Pancreas (tissue), 10 donors: ENCODE measurements at regions not wholly inside any gene's neighbourhood (a gene's known extent, or its start where the extent isn't known, plus 50 kb on each side); places are given as distances from the start of the nearest gene placed in this dataset.

Source experiments
- ATAC-seq, 4 donors: fragments of 200-7000 bp; cut with Tn5 transposase; one replicate each; pipeline versions ENCODE4 v1.8.0 to v1.9.1; 2020; ENCODE audit warnings: mild to moderate bottlenecking in 4 of 4, moderate library complexity in 4 of 4
- DNase-seq, 6 donors: peaks; one replicate each; pipeline ENCODE4 v3.0.0-alpha.2; 2020
- FAIRE-seq: peaks from 2 replicates; lab custom pipeline; 2012; peaks lifted over from hg19 to GRCh38; lab: Jason Lieb, UNC
- H3K27ac ChIP-seq, 4 donors: fragments of 200-600 bp; sonication (generic); 1 replicate in 3 of 4; 2 replicates in 1 of 4; pipeline versions ENCODE4 v1.5.0 to v1.8.0; 2020
- H3K27me3 ChIP-seq, 4 donors: fragments of 200-600 bp; one replicate each; pipeline ENCODE4 v1.8.0; 2021
- H3K36me3 ChIP-seq, 3 donors: fragments of 200-600 bp; sonication (generic) in 1 of 3; one replicate each; pipeline versions ENCODE4 v1.5.0 to v1.8.0; 2020 to 2021
- H3K4me1 ChIP-seq, 3 donors: fragments of 200-600 bp; one replicate each; pipeline ENCODE4 v1.8.0; 2021
- H3K4me3 ChIP-seq, 4 donors: fragments of 200-600 bp; sonication (generic) in 2 of 4; one replicate each; pipeline versions ENCODE4 v1.5.0 to v1.8.0; 2020 to 2021
- H3K9me3 ChIP-seq, 4 donors: fragments of 200-600 bp; one replicate each; pipeline ENCODE4 v1.8.0; 2021
- WGBS, 2 donors: extraction: QIAGEN DNeasy Blood & Tissue Kit; methylation state at CpG; one replicate each; pipeline ENCODE4 v1.1.7; 2013; 5-methylcytosine and 5-hydroxymethylcytosine counted together
- intact Hi-C, 3 donors: fragments of 100-400 bp; cut with DNase I; formaldehyde crosslinking; loops; one replicate each; pipeline versions ENCODE4 v1.11.1 to v1.14.2; 2022
- TF ChIP-seq, protein P1 (sequence below), 4 donors: fragments of 200-600 bp; sonication (generic) in 3 of 4; IDR thresholded peaks; one replicate each; pipeline versions ENCODE4 v1.5.0 to v1.8.0; 2021; ENCODE audit warnings: antibody characterized with exemption in 4 of 4
- donor health status: healthy with polysubstance abuse.
- donor health status: DM: no; HTN: no; CAD: no; lungs with moderate emphysema.
- donor health status: DM: no; HTN: no; CAD: no.
- donor health status: control.
- donor health status: control.
- donor health status: Bipolar disorder and iron deficiency.
- donor health status: DM: yes; HTN: yes; CAD: no.
- donor health status: DM: no; HTN: no; CAD: no.
- donor health status: DM: no; HTN: no; CAD: no.
- donor health status: DM: yes; HTN: yes; CAD: no.

DNA sequence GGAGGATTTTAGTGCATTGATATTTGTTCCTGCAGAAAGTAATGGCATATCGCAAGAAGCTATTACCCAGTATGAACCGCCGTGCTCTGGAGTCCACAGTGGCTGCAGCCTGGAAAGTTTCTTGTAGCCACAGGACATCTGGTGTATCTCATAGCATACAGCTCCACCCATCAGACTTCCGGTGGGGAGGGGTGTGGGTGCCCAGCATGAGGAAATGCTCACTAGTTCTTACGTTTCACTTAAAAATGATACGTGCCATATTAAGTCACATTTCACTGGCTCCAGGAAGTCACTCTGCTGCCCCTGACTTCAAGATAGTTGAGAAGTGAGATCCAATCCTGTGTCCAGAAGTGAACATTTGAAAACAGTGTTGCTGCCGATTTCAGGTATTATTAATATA, 990.4 kb downstream of the GBE1 start:
- H3K4me1 ChIP-seq: no peaks in the 10 kb centered on the region
- FAIRE-seq (no peak), DNase-seq (peak in 5 of 6 donors; percentile 5 to 59 (median 28)), ATAC-seq (peak in 2 of 4 donors; percentile 63 to 71)
- WGBS, 2 donors: 72 to 73% methylated on average over 7 of the region's 7 CpGs
- H3K27ac ChIP-seq: no peak overlapping the region
- H3K4me3 ChIP-seq: no peak overlapping the region
- TF ChIP-seq, protein P1, sequence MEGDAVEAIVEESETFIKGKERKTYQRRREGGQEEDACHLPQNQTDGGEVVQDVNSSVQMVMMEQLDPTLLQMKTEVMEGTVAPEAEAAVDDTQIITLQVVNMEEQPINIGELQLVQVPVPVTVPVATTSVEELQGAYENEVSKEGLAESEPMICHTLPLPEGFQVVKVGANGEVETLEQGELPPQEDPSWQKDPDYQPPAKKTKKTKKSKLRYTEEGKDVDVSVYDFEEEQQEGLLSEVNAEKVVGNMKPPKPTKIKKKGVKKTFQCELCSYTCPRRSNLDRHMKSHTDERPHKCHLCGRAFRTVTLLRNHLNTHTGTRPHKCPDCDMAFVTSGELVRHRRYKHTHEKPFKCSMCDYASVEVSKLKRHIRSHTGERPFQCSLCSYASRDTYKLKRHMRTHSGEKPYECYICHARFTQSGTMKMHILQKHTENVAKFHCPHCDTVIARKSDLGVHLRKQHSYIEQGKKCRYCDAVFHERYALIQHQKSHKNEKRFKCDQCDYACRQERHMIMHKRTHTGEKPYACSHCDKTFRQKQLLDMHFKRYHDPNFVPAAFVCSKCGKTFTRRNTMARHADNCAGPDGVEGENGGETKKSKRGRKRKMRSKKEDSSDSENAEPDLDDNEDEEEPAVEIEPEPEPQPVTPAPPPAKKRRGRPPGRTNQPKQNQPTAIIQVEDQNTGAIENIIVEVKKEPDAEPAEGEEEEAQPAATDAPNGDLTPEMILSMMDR (IDR thresholded peaks at IDR 0.05): no peak
- no peaks in the 10 kb centered on the region for H3K27me3 ChIP-seq
- intact Hi-C loops: no loop called here
- H3K9me3 ChIP-seq: no peaks in the 10 kb centered on the region
- H3K36me3 ChIP-seq: no peaks in the 10 kb centered on the region

DNA sequence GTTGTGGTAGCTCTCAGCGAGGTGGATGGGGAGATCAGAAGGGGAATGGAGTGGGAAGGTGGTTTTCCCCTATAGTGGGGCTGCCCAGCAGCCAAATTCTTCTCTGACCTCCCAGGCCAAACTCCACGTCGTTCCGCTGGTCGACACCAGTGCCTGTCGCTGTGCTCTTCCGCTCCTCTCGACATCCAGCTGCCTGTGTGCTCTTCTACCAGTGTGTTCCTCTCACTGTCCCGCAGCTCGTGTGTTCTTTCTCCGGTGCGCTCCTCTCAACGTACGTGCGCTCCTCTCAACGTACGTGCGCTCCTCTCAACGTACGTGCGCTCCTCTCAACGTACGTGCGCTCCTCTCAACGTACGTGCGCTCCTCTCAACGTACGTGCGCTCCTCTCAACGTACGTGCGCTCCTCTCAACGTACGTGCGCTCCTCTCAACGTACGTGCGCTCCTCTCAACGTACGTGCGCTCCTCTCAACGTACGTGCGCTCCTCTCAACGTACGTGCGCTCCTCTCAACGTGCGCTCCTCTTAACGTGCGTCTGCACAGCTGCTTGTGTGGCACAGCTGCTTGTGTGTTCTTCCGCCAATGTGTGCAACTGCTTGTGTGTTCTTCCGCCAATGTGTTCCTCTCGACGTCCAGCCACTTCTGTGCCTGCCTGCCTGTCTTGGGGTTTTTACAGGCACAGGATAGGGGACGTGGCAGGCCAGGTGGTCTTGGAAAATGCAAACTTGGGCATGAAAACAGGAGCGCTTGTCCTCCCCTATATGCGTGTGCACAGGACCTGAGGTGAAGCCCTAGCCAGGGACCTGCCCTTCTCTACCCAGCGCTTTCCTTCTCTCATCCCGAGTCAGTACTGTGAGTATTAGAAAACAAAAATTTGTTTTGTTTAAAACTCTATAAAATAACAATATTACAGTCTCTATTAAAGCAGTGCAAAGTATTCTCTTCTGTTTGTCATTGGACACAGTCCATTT, 991.1 kb downstream of the GBE1 start:
- H3K4me3 ChIP-seq: no peak overlapping the region
- intact Hi-C loops: no loop called here
- 85 to 88% methylated on average over 46 to 49 of the region's 61 CpGs for WGBS, 2 donors
- TF ChIP-seq, protein P1 (IDR thresholded peaks at IDR 0.05): no peak
- H3K9me3 ChIP-seq: no peaks in the 10 kb centered on the region
- H3K27me3 ChIP-seq: no peaks in the 10 kb centered on the region
- FAIRE-seq (no peak), ATAC-seq (peak in 2 of 4 donors; percentile 56 to 60), DNase-seq (peak in 4 of 6 donors; percentile 14 to 60 (median 21))
- H3K27ac ChIP-seq: no peak overlapping the region
- H3K36me3 ChIP-seq: no peaks in the 10 kb centered on the region
- no peaks in the 10 kb centered on the region for H3K4me1 ChIP-seq

- WGBS, 2 donors: 83 to 86% methylated on average over 12 of the region's 12 CpGs
- H3K4me3 ChIP-seq: no peak overlapping the region
- intact Hi-C loops: no loop called here
- H3K4me1 ChIP-seq: no peaks in the 10 kb centered on the region
- H3K27ac ChIP-seq: no peak overlapping the region
- FAIRE-seq: no peak
- DNase-seq: peak in 2 of 6 donors; percentile 7 to 20
- TF ChIP-seq, protein P1 (IDR thresholded peaks at IDR 0.05): no peak
- H3K36me3 ChIP-seq: no peaks in the 10 kb centered on the region
- ATAC-seq: no peak
- H3K9me3 ChIP-seq: no peaks in the 10 kb centered on the region
- H3K27me3 ChIP-seq: no peaks in the 10 kb centered on the region
These were observed 991.8 kb downstream of the GBE1 start for GRCh38 chr3:80769683-80770082.

GRCh38 chr3:80767604-80768003, 993.8 kb downstream of the GBE1 start:
- no peak overlapping the region for H3K4me3 ChIP-seq
- WGBS, 2 donors: 32 to 36% methylated on average over 4 of the region's 4 CpGs
- ATAC-seq (no peak), DNase-seq (no peak), FAIRE-seq (no peak)
- no peaks in the 10 kb centered on the region for H3K4me1 ChIP-seq
- intact Hi-C loops: no loop called here
- no peaks in the 10 kb centered on the region for H3K9me3 ChIP-seq
- H3K27ac ChIP-seq: no peak overlapping the region
- no peaks in the 10 kb centered on the region for H3K36me3 ChIP-seq
- TF ChIP-seq, protein P1 (IDR thresholded peaks at IDR 0.05): no peak
- H3K27me3 ChIP-seq: no peaks in the 10 kb centered on the region

GRCh38 chr3:80754969-80755368, 987.2 kb upstream of the ROBO1 start:
- FAIRE-seq: no peak
- Histone ChIP-seq H3K4me1 (no peaks in the 10 kb centered on the region), H3K27ac (no peak overlapping the region), H3K27me3 (no peaks in the 10 kb centered on the region), H3K4me3 (no peak overlapping the region), H3K36me3 (no peaks in the 10 kb centered on the region), H3K9me3 (no peaks in the 10 kb centered on the region)
- intact Hi-C loops: no loop called here
- no peak for DNase-seq
- 68 to 79% methylated on average over 8 of the region's 8 CpGs for WGBS, 2 donors
- ATAC-seq: no peak
- TF ChIP-seq, protein P1 (IDR thresholded peaks at IDR 0.05): no peak
